Keratinocyte (primary cell): ENCODE measurements at regions not wholly inside any gene's neighbourhood (a gene's known extent, or its start where the extent isn't known, plus 50 kb on each side); places are given as distances from the start of the nearest gene placed in this dataset.

Experiments
- DNase-seq: peaks from one replicate; pipeline ENCODE4 v3.0.0-alpha.2; 2011; ENCODE audit warnings: low read depth, missing footprints, low spot score
- FAIRE-seq: peaks from 2 replicates; lab custom pipeline; 2011; peaks lifted over from hg19 to GRCh38; lab: Jason Lieb, UNC
- H2AFZ ChIP-seq: 2 replicates; pipeline ENCODE4 v1.6.0; 2012; ENCODE audit warnings: low read length, control low read depth, inconsistent platforms; ENCODE audit not compliant: control insufficient read depth
- H3K27ac ChIP-seq: 2 replicates; pipeline ENCODE4 v1.5.1; 2011; ENCODE audit warnings: low read length; ENCODE audit not compliant: control insufficient read depth, insufficient read depth
- H3K27me3 ChIP-seq: 3 replicates; pipeline ENCODE4 v1.6.0; 2011; ENCODE audit warnings: low read length; ENCODE audit not compliant: control insufficient read depth, insufficient read depth; ENCODE audit errors: extremely low read depth
- H3K36me3 ChIP-seq, 2 experiments: 2 replicates in 1 of 2; 3 replicates in 1 of 2; pipeline ENCODE4 v1.5.1; 2011; ENCODE audit warnings: low read length in 2 of 2, mild to moderate bottlenecking in 1 of 2; ENCODE audit not compliant: control insufficient read depth in 2 of 2, insufficient read depth in 2 of 2; ENCODE audit errors: extremely low read depth in 1 of 2
- H3K4me1 ChIP-seq: 3 replicates; pipeline ENCODE4 v1.5.1; 2011; ENCODE audit warnings: low read length; ENCODE audit not compliant: control insufficient read depth, insufficient read depth; ENCODE audit errors: extremely low read depth
- H3K4me2 ChIP-seq: 3 replicates; pipeline ENCODE4 v1.6.0; 2011; ENCODE audit warnings: low read depth, low read length; ENCODE audit not compliant: control insufficient read depth, insufficient read depth; ENCODE audit errors: extremely low read depth
- H3K4me3 ChIP-seq, 3 experiments: fragments of 200-600 bp in 1 of 3; sonication (generic) in 1 of 3; 2 replicates in 2 of 3; 3 replicates in 1 of 3; pipeline ENCODE4 v1.5.1; 2011 to 2016; ENCODE audit warnings: low read length in 3 of 3, mild to moderate bottlenecking in 3 of 3, control low read depth in 2 of 3, inconsistent platforms in 1 of 3, low read depth in 1 of 3, mixed read lengths in 1 of 3, mixed run types in 1 of 3, moderate library complexity in 1 of 3; ENCODE audit not compliant: control insufficient read depth in 2 of 3, insufficient read depth in 2 of 3; ENCODE audit errors: extremely low read depth in 1 of 3
- H3K79me2 ChIP-seq: 2 replicates; pipeline ENCODE4 v1.6.0; 2012; ENCODE audit warnings: low read length; ENCODE audit not compliant: control insufficient read depth, insufficient read depth
- H3K9ac ChIP-seq: 3 replicates; pipeline ENCODE4 v1.6.0; 2011; ENCODE audit warnings: low read length; ENCODE audit not compliant: control insufficient read depth, insufficient read depth; ENCODE audit errors: extremely low read depth
- H3K9me1 ChIP-seq: 3 replicates; pipeline ENCODE4 v1.6.0; 2011; ENCODE audit warnings: low read length; ENCODE audit not compliant: control insufficient read depth, insufficient read depth; ENCODE audit errors: extremely low read depth
- H3K9me3 ChIP-seq: 2 replicates; pipeline ENCODE4 v1.5.1; 2012; ENCODE audit warnings: low read depth, low read length; ENCODE audit not compliant: control insufficient read depth
- H4K20me1 ChIP-seq: 3 replicates; pipeline ENCODE4 v1.6.0; 2011; ENCODE audit warnings: low read length; ENCODE audit not compliant: control insufficient read depth, insufficient read depth; ENCODE audit errors: extremely low read depth
- CTCF ChIP-seq, 3 experiments: IDR thresholded peaks in 1 of 3; conservative IDR thresholded peaks in 1 of 3; optimal IDR thresholded peaks in 1 of 3; 2 replicates in 2 of 3; 3 replicates in 1 of 3; pipeline versions ENCODE3 to v1.5.1; 2011; ENCODE audit warnings: low read length in 3 of 3, mild to moderate bottlenecking in 3 of 3, moderate library complexity in 2 of 3, control low read depth in 1 of 3, inconsistent platforms in 1 of 3; ENCODE audit not compliant: insufficient read depth in 2 of 3; ENCODE audit errors: extremely low read depth in 1 of 3
- EZH2 ChIP-seq: IDR thresholded peaks from one replicate; pipeline ENCODE4 v1.6.1; 2012; ENCODE audit warnings: inconsistent platforms, mild to moderate bottlenecking, low read length, moderate library complexity
- dilution Hi-C: fragments of 300-500 bp; cut with MboI; formaldehyde crosslinking; loops from one replicate; pipeline ENCODE4 v1.7.0; 2020; ENCODE audit warnings: low sequenced_read_pairs; ENCODE audit not compliant: extremely low pct_ligation_motif_present

- Histone ChIP-seq H3K4me1 (peaks cover 9% of the 10 kb centered on the region), H3K9me1 (no peaks in the 10 kb centered on the region), H3K9ac (no peak overlapping the region), H3K36me3 (no peaks in the 10 kb centered on the region), H4K20me1 (no peaks in the 10 kb centered on the region), H3K79me2 (no peaks in the 10 kb centered on the region), H3K9me3 (no peaks in the 10 kb centered on the region), H3K27ac (no peak overlapping the region), H3K27me3 (no peaks in the 10 kb centered on the region), H3K4me3 (no peak overlapping the region), H2AFZ (no peak overlapping the region), H3K4me2 (no peak overlapping the region)
- no peak for DNase-seq
- no peak for TF ChIP-seq CTCF (optimal IDR thresholded peaks at IDR 0.05 in 1 of 3, IDR thresholded peaks at IDR 0.05 in 1 of 3, conservative IDR thresholded peaks at IDR 0.05 in 1 of 3; ENCODE audit: extremely low read depth in 1 of 3, insufficient read depth in 2 of 3, low read length in 3 of 3)
- TF ChIP-seq EZH2 = no peak
- no peak for FAIRE-seq
- dilution Hi-C loops = no loop called here
Measured at GRCh38 chr6:55633471-55633870, 54.5 kb upstream of the HMGCLL1 start.

- no peak for TF ChIP-seq EZH2
- TF ChIP-seq CTCF (optimal IDR thresholded peaks at IDR 0.05 in 1 of 3, IDR thresholded peaks at IDR 0.05 in 1 of 3, conservative IDR thresholded peaks at IDR 0.05 in 1 of 3; ENCODE audit: extremely low read depth in 1 of 3, insufficient read depth in 2 of 3, low read length in 3 of 3) = no peak
- H3K36me3 ChIP-seq = no peaks in the 10 kb centered on the region
- H4K20me1 ChIP-seq = no peaks in the 10 kb centered on the region
- H3K4me1 ChIP-seq = peaks cover 9% of the 10 kb centered on the region
- H3K9ac ChIP-seq = no peak overlapping the region
- H3K79me2 ChIP-seq = no peaks in the 10 kb centered on the region
- H3K4me3 ChIP-seq = no peak overlapping the region
- FAIRE-seq = peak; percentile 90
- H3K9me3 ChIP-seq = no peaks in the 10 kb centered on the region
- H3K27ac ChIP-seq = no peak overlapping the region
- dilution Hi-C loops = no loop called here
- no peaks in the 10 kb centered on the region for H3K27me3 ChIP-seq
- no peak overlapping the region for H2AFZ ChIP-seq
- no peaks in the 10 kb centered on the region for H3K9me1 ChIP-seq
- no peak for DNase-seq
- no peak overlapping the region for H3K4me2 ChIP-seq
Measured at GRCh38 chr6:55632953-55633352, 54.0 kb upstream of the HMGCLL1 start.
